A673 (cell line): ENCODE measurements at regions not wholly inside any gene's neighbourhood (a gene's known extent, or its start where the extent isn't known, plus 50 kb on each side); places are given as distances from the start of the nearest gene placed in this dataset.

Source experiments
- BruUV-seq: library from RNA; stranded (reverse); fragments of 400-500 nt; replicated peaks from 2 replicates; lab custom pipeline; 2021; lab: Mats Ljungman, UMichigan
- CTCF ChIA-PET: fragments of 300-600 bp; sonication (Branson Sonifier 250); formaldehyde crosslinking; loops from one replicate; lab custom pipeline; 2022; ENCODE audit warnings: antibody characterized with exemption; lab: Charles Lee
- POLR2A ChIA-PET: fragments of 300-600 bp; sonication (Branson Sonifier 250); formaldehyde crosslinking; loops from one replicate; lab custom pipeline; 2022; ENCODE audit warnings: antibody characterized with exemption; ENCODE audit not compliant: low non-redundant PET; lab: Charles Lee
- DNase-seq: peaks from one replicate; pipeline ENCODE4 v3.0.0-alpha.2; 2015; ENCODE audit warnings: low spot score
- H3K27ac ChIP-seq: fragments of 200-600 bp; sonication (generic); 2 replicates; pipeline ENCODE4 v1.5.1; 2016; ENCODE audit warnings: mixed run types, low read depth, mild to moderate bottlenecking, mixed read lengths, antibody characterized with exemption, low read length; ENCODE audit not compliant: poor library complexity, severe bottlenecking
- H3K27me3 ChIP-seq: fragments of 200-600 bp; sonication (generic); replicated peaks from 2 replicates; pipeline ENCODE4 v1.6.1; 2017; ENCODE audit warnings: mixed run types, low read depth, mild to moderate bottlenecking, mixed read lengths, antibody characterized with exemption, low read length; ENCODE audit not compliant: insufficient read depth, poor library complexity
- H3K36me3 ChIP-seq: fragments of 200-600 bp; sonication (generic); 2 replicates; pipeline ENCODE4 v1.6.1; 2016; ENCODE audit warnings: mixed run types, mild to moderate bottlenecking, mixed read lengths, antibody characterized with exemption, low read length; ENCODE audit not compliant: insufficient read depth, poor library complexity, severe bottlenecking
- H3K4me1 ChIP-seq: fragments of 200-600 bp; sonication (generic); 2 replicates; pipeline ENCODE4 v1.6.1; 2017; ENCODE audit warnings: mixed run types, mild to moderate bottlenecking, mixed read lengths, antibody characterized with exemption, low read length; ENCODE audit not compliant: insufficient read depth, poor library complexity, severe bottlenecking
- H3K4me3 ChIP-seq: fragments of 200-600 bp; sonication (generic); 2 replicates; pipeline ENCODE4 v1.5.1; 2016; ENCODE audit warnings: low read depth, mixed run types, mild to moderate bottlenecking, mixed read lengths, low read length; ENCODE audit not compliant: poor library complexity, severe bottlenecking
- H3K9me3 ChIP-seq: fragments of 200-600 bp; sonication (generic); 2 replicates; pipeline ENCODE4 v1.6.1; 2016; ENCODE audit warnings: mixed run types, low read depth, mild to moderate bottlenecking, mixed read lengths, antibody characterized with exemption, low read length; ENCODE audit not compliant: poor library complexity, severe bottlenecking
- CTCF ChIP-seq: fragments of 300-800, 200-600 bp; sonication (generic); conservative IDR thresholded peaks from 2 replicates; pipeline ENCODE4 v1.5.1; 2017; ENCODE audit warnings: low read depth, mild to moderate bottlenecking, antibody characterized with exemption, low read length, moderate library complexity, mixed read lengths
- EZH2 ChIP-seq: fragments of 200-600 bp; sonication (generic); IDR thresholded peaks from 2 replicates; pipeline ENCODE4 v1.6.1; 2017; ENCODE audit warnings: borderline replicate concordance, low read depth, mild to moderate bottlenecking, mixed read lengths, antibody characterized with exemption, low read length; ENCODE audit not compliant: poor library complexity, severe bottlenecking
- intact Hi-C: fragments of 100-400 bp; cut with micrococcal nuclease; formaldehyde crosslinking; loops from one replicate; pipeline ENCODE4 v1.10.0; 2022; ENCODE audit not compliant: unreplicated experiment

- TF ChIP-seq CTCF (no peak), EZH2 (no peak)
- no peaks in the 10 kb centered on the region for H3K27me3 ChIP-seq
- intact Hi-C loops, result no loop called here
- DNase-seq, result no peak
- no peaks in the 10 kb centered on the region for H3K4me1 ChIP-seq
- ChIA-PET CTCF (no interaction called here), POLR2A (interaction anchor here (0.6 kb wide), 1 partner anchor 66 kb away, joined by 3 read pairs; no protein-coding TSS in a partner anchor)
- H3K4me3 ChIP-seq, result no peak overlapping the region
- no peaks in the 10 kb centered on the region for H3K36me3 ChIP-seq
- no peaks in the 10 kb centered on the region for H3K9me3 ChIP-seq
- H3K27ac ChIP-seq, result no peak overlapping the region
- no TSS peak for BruUV-seq
These were observed 69.6 kb upstream of the BARHL2 start for GRCh38 chr1:90786709-90787108.

GRCh38 chr1:90784186-90784847, 67.2 kb upstream of the BARHL2 start:
- H3K9me3 ChIP-seq, result no peaks in the 10 kb centered on the region
- no peaks in the 10 kb centered on the region for H3K36me3 ChIP-seq
- CTCF ChIA-PET, result no interaction called here
- BruUV-seq, result no TSS peak
- no peak for TF ChIP-seq CTCF
- no peak for TF ChIP-seq EZH2
- no peak overlapping the region for H3K4me3 ChIP-seq
- no peak overlapping the region for H3K27ac ChIP-seq
- no peak for DNase-seq
- intact Hi-C loops, result no loop called here
- no peaks in the 10 kb centered on the region for H3K4me1 ChIP-seq
- no peaks in the 10 kb centered on the region for H3K27me3 ChIP-seq
- POLR2A ChIA-PET, result no interaction called here

GRCh38 chr1:90783181-90783580, 66.1 kb upstream of the BARHL2 start:
- ChIA-PET POLR2A (no interaction called here), CTCF (no interaction called here)
- Histone ChIP-seq H3K27me3 (no peaks in the 10 kb centered on the region), H3K36me3 (no peaks in the 10 kb centered on the region), H3K27ac (no peak overlapping the region), H3K4me1 (no peaks in the 10 kb centered on the region), H3K4me3 (no peak overlapping the region), H3K9me3 (no peaks in the 10 kb centered on the region)
- no peak for DNase-seq
- no TSS peak for BruUV-seq
- TF ChIP-seq CTCF, result no peak
- no peak for TF ChIP-seq EZH2
- intact Hi-C loops, result no loop called here
